HG02610 (cell line): ENCODE measurements at regions not wholly inside any gene's neighbourhood (a gene's known extent, or its start where the extent isn't known, plus 50 kb on each side); places are given as distances from the start of the nearest gene placed in this dataset.

Experiments used
- ATAC-seq: cut with Tn5 transposase; IDR thresholded peaks from one replicate; pipeline ENCODE4 v1.9.1; 2021; ENCODE audit warnings: mild to moderate bottlenecking, moderate library complexity; ENCODE audit not compliant: unreplicated experiment

DNA sequence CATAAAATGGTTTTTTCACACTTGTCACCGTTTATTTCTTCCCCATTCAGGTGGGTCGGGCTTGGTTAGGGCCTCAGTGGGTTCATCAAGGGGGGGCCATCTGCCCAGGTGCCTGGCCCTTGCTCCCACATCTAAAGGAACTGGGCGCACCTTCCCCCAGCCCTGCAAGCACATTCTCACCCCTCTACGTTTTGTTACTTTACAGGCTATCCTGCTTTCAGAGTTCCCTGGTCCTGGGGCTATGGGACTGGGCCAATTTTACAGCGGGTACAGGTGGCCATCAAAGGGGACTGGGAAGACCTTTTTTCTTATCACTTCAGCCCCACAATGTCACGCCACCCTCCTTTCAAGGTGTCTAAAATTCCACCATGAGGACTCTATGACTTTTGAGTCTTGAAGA is 71.8 kb upstream of the HAAO start:
- ATAC-seq, result no peak

- ATAC-seq, result no peak
Observed at GRCh38 chr2:42863751-42864150, 71.4 kb upstream of the HAAO start.

DNA sequence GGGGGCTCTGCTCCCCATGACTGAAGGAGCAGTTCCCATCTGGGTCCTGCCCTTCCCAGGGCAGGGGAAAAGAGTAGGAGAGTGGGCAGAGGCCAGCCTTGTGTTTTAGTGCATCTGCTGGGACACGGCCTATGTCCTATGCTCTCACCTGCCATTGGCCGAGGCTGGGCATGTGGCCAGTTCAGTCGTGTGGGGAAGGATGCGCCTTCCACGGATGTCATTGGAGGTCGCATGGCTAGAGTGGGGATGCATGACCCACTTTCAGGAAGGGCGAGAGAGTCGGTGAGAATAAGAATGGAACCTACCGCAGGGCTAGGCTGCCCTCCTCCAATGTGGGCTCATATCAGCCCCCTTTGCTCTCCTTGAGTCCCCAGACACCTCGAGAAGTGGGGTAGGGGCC is 70.9 kb upstream of the HAAO start:
- ATAC-seq, result no peak

GRCh38 chr2:42862669-42863185 is 70.3 kb upstream of the HAAO start:
- no peak for ATAC-seq

GRCh38 chr2:42861321-42861720 is 68.9 kb upstream of the HAAO start:
- ATAC-seq, result no peak

DNA sequence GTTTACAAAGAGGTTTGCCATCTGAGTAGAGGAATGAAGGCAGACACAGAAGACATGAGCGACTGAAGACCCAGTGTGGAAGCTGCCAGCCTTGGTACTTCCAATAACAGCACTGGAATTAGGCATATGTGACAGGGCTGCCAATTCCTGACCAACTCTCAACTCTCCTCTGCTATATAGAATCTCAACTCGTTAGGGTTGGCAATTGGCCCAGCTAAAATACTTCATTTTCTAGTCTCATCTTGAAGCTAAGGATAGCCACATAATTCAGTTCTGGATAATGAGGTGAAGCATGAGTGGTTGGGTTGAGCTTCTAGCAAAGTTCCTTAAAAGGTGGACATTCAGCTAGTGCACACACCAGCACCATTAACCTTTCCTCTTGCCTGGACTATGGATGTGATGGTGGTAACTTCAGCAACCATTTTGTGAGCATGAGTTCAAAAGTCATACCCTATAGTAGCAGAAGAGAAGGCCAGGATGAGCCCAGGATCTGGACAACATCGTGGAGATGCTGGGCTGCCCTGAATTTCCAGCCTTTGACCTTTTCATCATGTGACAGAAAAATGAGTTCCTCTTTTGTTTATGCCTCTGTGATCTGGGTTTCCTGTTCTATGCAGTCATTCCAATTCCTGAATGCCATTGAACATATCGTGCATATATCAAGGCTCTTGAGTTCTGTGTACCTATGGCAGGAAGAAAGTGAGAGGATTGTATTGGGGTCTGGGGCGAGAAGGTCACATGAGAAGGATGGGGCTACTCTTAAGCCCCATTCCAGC is 68.1 kb upstream of the HAAO start:
- no peak for ATAC-seq

DNA sequence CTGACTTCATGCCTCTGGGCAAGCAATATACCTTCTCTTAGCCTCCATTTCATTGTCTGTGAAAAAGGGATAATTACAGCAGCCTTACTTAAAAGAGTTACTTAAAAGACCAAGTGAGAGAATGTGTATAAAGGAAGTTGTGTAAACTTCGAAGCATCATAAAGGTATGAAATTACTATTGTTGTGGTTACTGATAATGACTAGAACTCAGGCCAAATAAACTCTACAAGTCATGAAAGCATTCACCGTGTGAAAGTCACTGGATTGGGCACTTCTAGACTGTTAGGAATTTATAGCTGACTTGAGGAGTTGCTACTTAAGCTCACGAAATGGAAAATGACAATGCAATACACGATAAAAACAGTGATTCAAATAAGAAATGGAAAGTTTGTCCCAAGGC is 67.4 kb upstream of the HAAO start:
- ATAC-seq, result no peak

DNA sequence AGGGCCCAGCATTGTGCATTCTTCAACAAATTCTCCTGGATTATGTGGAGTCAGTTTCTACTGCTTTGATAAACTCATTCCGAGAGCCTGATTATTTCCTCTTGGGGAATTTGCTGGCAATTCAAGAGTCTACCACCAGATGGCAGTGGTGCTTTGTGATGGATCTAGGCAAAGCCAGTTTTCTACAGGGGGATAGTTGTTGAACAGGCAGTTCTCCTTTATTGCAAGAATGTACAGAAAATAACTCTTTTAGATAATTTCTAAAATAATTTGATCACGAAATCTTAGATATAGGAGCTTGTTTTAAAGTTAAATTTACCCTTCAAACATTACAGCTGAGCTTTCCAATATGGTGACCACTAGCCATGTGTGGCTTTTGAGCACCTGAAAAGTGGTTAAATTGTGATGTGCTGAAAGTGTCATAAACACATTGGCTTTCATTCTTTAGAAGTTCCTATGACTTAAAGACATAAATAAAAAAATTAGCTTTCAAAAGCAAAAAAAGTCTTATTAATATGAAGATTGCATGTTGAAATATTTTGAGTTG is 66.7 kb upstream of the HAAO start:
- no peak for ATAC-seq

DNA sequence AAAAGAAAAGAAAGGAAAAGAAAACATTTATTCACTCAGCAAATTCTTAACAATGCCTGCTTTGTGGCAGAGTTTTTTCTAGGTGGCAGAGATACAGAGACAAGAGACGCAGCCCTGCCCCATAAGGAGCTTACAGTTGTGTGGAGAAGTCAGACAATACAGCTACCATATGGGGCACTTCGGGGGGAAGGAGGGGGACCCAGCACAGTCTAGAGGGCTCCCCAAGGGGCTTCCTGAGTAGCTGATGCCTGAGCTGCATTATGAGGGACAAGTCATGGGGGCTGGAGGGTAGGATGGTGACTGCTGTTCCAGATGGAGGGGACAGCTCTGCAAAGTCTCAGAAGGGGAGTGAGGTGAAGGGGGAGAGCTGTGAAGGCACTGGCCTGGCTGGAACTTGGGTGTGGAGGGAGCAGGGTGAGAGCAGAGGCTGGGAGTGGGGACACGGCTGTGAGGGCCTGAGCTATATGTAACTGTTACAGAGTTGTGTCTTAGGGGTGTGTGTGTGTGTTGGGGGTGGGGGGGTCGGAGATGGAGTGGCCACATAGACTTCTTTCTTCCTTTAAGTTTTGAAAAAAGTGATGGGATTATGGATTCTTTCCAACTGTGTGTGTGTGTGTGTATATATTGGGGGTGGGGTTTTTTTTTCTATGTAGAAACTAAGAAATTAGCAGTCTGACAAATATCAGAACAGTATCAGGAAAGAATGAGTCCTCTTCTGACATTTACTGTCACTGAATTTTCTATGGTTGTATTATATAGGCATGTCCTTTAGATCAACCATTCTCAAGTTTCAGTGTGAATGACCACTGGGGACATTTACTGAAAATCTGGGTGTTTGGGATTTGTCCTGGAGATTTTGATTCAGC is 66.0 kb upstream of the HAAO start:
- ATAC-seq, result no peak

- ATAC-seq, result no peak
Observed at GRCh38 chr2:42856891-42857632, 64.7 kb upstream of the HAAO start.

GRCh38 chr2:42856106-42856860 is 63.9 kb upstream of the HAAO start:
- ATAC-seq, result no peak

GRCh38 chr2:42855221-42855970 is 63.0 kb upstream of the HAAO start:
- no peak for ATAC-seq

- no peak for ATAC-seq
Observed at GRCh38 chr2:42854207-42854818, 61.9 kb upstream of the HAAO start.

GRCh38 chr2:42853549-42854206 is 61.3 kb upstream of the HAAO start:
- no peak for ATAC-seq

GRCh38 chr2:42852798-42853197 is 60.4 kb upstream of the HAAO start:
- ATAC-seq, result no peak

- ATAC-seq, result no peak
Observed at GRCh38 chr2:42851740-42852250, 59.4 kb upstream of the HAAO start.

DNA sequence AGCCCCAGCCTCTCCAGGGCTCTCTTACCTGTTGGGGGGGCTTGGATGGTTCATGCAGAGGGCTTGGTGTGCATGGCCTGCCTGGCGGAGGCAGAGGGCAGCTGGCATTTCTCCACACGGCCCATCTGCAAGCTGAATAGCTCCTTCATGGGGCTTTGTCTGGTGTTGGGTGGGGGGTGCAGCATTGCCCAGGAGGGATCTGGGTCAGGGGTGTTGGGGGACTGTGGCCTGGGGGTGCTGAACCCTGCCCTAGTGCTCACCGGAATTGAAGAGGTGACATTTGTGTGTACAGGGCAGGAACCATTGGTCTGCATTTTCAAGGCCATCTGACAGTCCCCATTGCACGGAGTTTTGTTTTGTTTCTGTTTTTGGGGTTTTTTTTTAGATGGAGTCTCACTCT is 58.8 kb upstream of the HAAO start:
- ATAC-seq, result no peak

- ATAC-seq, result no peak
Observed at GRCh38 chr2:42850016-42850805, 57.8 kb upstream of the HAAO start.
